A673 (cell line): ENCODE measurements at regions not wholly inside any gene's neighbourhood (a gene's known extent, or its start where the extent isn't known, plus 50 kb on each side); places are given as distances from the start of the nearest gene placed in this dataset.

Experiments used
- CTCF ChIP-seq: fragments of 300-800, 200-600 bp; sonication (generic); conservative IDR thresholded peaks from 2 replicates; pipeline ENCODE4 v1.5.1; 2017; ENCODE audit warnings: low read depth, mild to moderate bottlenecking, antibody characterized with exemption, low read length, moderate library complexity, mixed read lengths
- EZH2 ChIP-seq: fragments of 200-600 bp; sonication (generic); IDR thresholded peaks from 2 replicates; pipeline ENCODE4 v1.6.1; 2017; ENCODE audit warnings: borderline replicate concordance, low read depth, mild to moderate bottlenecking, mixed read lengths, antibody characterized with exemption, low read length; ENCODE audit not compliant: poor library complexity, severe bottlenecking

GRCh38 chr11:81218440-81218839 lies 1515.2 kb downstream of the FAM181B start:
- TF ChIP-seq CTCF (no peak), EZH2 (no peak)
